Middle frontal gyrus (tissue), 1 donor: ENCODE measurements at regions not wholly inside any gene's neighbourhood (a gene's known extent, or its start where the extent isn't known, plus 50 kb on each side); places are given as distances from the start of the nearest gene placed in this dataset.
"Not testable (repeated sequence)": the region's sequence is repeated elsewhere in the genome, so short reads cannot be mapped to it uniquely, and the experiment has no call there.

Experiments
- DNase-seq: peaks from one replicate; pipeline ENCODE4 v3.0.0-alpha.2; 2015; ENCODE audit warnings: low spot score; ENCODE audit errors: extremely low spot score

GRCh38 chrX:66914080-66914479, 275.2 kb upstream of the EDA2R start:
- DNase-seq = no peak

DNA sequence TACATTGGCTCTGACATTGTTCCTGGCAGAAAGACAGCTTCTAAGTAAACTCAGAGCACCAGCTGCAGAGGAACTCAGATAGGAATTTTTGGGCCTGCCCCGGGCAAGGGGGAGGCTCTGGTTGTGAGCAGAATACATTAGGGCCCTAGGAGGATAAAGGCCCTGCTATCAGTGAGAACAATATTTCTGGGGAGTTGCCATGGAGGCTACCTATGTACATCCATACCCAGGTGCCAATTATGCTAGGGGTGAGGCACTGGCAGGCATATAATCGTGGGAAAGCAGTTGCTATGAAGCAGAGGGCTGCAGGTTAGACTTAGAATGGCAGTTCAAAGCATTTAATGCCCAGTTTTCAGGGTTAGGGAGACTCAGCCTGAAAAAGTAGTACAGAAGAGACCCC, 273.5 kb upstream of the EDA2R start:
- DNase-seq = no peak

DNA sequence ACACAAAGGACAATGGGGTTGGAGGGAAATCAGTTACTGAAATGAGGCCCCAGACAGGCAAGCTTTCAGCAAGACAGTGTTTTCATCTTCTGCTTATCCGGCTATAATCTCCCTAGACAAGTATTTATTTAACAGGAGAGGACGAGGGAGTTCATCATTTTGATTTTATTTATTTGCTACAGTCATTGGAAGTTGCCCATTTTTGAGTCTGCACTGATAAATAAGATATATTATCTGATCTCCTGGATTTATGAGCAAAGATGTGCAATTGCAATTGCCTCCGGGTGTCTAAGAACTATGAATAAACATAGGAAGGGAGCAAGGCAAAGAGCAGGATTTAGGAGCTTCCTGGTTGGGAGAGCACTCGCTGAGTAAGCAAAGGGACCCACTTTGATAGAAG, 263.2 kb upstream of the EDA2R start:
- DNase-seq = no peak

DNA sequence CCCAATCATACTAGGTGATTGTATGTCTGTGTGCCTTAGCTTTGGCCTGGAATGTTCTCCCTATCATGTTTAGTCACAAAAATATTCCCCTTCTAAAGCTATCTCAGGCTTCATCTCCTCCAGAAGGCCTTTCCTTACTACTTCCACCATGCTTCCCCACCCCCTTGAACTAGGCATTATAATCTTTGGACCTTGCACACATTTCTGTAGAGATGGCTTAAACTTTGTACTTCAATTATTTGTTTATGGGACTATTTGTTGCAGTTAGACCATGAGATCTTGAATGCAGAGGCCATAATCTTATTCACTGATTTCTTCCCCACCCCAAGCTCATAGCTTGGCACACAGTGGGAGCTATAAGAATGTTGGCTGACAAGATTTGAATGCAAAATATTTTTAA, 262.0 kb upstream of the EDA2R start:
- no peak for DNase-seq

GRCh38 chrX:66892004-66892403, 253.1 kb upstream of the EDA2R start:
- DNase-seq = no peak

GRCh38 chrX:66889418-66889817, 250.5 kb upstream of the EDA2R start:
- no peak for DNase-seq

GRCh38 chrX:66882101-66882500, 243.2 kb upstream of the EDA2R start:
- no peak for DNase-seq

DNA sequence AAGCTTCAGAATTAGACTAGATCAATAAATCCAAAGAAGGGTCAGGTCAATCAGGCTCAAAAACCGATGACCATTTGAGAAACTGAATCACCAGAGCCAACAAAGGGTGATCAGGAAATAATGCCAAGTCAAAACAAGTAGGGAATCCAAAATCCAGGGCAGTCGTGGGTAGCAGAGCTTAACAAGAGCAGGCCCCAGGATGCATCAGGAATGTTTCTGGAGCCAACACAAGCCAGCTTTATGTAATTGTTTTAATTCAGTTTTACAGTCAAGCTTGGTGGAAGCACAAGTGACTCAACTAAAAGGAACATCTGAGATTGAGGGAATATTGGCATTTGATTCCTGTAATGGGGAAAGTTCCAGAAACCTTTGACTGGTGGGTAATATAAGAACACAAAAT, 237.9 kb upstream of the EDA2R start:
- no peak for DNase-seq

GRCh38 chrX:66872771-66873170, 233.9 kb upstream of the EDA2R start:
- DNase-seq = no peak

DNA sequence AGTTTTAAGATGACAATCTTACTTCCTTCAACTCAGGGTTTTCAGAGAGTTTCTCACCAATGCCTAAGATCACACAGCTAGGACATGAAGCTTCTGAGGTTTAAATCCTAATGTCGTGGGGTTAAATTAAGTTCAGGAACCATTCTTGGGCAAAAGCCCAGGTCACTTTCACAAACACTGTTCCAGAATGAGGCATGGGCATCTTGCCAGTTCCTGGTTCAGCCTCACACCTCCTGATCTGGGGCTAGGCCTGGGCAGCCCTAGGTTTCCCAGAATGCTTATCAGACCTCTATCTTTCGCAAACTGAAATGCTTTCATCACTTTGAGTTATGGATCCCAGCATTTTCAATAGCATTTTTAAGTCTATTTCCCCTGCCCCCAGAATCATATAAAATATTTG, 224.8 kb upstream of the EDA2R start:
- DNase-seq = no peak

DNA sequence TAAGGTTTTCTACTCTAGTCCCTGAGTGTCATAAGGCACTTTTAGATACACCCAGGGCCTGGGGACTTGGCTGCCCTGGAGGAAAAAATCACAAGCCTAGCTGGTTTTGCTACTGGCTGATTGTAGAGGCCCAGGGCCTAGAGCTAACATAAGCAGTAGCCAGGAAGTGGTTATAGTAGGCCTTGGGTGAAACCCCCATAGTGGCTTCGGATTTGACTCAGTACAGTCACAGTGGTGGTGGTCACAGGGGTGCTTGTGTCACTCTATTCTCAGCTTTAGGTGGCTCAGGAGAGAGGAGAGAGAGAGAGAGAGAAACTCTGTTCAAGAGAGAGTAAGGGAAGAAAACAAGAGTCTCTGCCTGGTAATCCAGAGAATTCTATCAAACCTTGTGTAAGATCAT, 194.5 kb upstream of the EDA2R start:
- no peak for DNase-seq

- no peak for DNase-seq
Observed at GRCh38 chrX:66815227-66815626, 176.3 kb upstream of the EDA2R start.

DNA sequence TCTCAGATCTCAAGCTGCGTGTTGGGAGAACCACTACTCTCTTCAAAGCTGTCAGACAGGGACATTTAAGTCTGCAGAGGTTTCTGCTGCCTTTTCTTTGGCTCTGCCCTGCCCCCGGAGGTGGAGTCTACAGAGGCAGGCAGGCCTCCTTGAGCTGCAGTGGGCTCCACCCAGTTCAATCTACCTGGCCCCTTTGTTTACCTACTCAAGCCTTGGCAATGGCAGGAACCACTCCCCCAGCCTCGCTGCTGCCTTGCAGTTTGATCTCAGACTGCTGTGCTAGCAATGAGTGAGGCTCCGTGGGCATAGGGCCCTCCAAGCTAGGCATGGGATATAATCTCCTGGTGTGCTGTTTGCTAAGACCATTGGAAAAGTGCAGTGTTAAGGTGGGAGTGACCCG, 155.6 kb upstream of the EDA2R start:
- not testable (repeated sequence) for DNase-seq

- DNase-seq = no peak
Observed at GRCh38 chrX:66766318-66766717, 127.4 kb upstream of the EDA2R start.

DNA sequence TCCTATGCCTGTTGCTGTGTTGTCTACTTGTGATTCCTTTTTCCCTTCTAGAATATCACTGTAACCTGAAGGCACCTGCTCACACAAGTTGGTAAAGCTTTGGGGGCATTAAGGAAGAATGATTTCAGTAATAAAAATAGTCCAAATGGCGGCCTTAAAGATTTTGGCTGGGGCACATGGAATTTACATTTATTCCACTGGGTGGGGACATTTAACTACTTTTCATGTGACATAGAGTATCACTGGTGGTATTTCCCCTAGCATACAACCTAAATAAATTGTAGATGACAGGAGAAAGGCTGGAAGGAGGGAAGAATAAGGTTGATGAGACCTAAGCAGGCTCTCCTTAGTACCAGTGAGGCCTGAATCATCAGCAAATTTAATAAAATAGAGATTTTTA, 121.8 kb upstream of the EDA2R start:
- no peak for DNase-seq

GRCh38 chrX:66756717-66757116, 117.8 kb upstream of the EDA2R start:
- DNase-seq = no peak

- no peak for DNase-seq
Observed at GRCh38 chrX:66751136-66751782, 112.4 kb upstream of the EDA2R start.

GRCh38 chrX:66744519-66744918, 105.6 kb upstream of the EDA2R start:
- not testable (repeated sequence) for DNase-seq

- DNase-seq = peak; percentile 3
Observed at GRCh38 chrX:66731398-66731797, 92.5 kb upstream of the EDA2R start.

- DNase-seq = peak; percentile 11
Observed at GRCh38 chrX:66728818-66729271, 90.0 kb upstream of the EDA2R start.

- DNase-seq = no peak
Observed at GRCh38 chrX:66717926-66718325, 79.0 kb upstream of the EDA2R start.

DNA sequence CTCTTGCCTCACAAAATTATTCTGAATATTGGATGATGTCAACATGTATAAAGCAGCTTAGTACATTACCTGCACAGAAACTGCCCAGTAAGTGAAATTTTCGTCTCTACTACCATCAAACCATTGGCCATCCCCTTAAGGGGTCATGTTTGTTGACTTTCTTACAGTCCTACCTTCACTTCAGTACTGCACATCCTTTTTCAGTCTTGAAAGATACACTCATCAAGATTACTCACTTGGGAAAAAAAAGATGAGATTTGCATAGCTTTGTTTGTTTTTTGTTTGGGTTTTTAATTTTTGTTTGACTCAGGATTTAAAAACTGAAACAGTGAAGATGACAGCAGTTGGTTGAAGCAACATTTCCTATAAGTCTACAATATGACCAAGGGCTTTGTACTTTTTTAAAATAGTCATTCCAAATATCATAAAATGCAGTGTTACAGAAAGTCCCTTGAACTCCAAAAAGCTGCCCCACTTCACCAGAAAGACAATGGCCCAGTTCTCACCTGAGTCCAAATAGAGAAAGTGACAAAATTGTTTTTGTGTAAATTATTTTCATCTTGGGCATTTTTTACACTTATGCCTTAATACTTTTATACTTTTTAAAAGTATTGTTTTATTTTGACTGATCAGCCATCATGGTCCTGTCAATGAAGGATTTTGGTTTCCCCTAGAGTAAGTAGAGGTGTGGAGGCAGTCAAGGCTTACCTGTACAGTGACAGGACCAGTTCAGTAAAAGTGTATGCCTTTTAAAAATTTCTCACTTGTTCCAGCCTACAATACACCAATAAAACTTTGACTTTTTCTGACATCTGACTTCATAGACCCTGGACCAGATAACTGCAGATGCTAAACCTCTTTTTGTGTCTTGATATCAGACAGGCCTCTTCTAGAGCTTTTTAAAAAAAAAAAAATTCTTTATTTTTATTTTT, 59.7 kb upstream of the EDA2R start:
- no peak for DNase-seq

GRCh38 chrX:66692512-66692911, 53.6 kb upstream of the EDA2R start:
- DNase-seq = not testable (repeated sequence)
